ENCODE measurements at regions not wholly inside any gene's neighbourhood (a gene's known extent, or its start where the extent isn't known, plus 50 kb on each side); places are given as distances from the start of the nearest gene placed in this dataset.

DNA sequence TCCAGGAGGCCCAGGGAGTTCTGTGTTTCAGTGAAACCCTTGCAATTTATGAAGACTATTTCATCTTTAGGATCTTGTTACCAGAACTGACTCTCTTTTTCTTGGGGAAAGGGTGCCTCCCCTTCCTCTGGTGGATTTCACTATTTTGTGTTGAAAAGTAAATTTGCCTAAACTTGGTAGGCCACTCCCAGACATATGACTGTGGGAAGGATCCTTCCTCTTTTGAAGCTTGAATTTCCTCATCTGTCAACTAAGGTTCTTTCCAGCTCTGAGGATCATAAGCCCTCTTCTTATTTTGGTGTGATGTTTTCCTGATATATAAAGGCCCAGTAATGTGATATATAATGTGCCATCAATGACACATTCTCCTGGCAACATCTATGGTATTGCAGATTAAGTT is 59.1 kb upstream of the ZFAND5 start:
- H3K27me3 ChIP-seq (replicated peaks): no peaks in the 10 kb centered on the region
- no peak overlapping the region for H3K27ac ChIP-seq
- no peak for TF ChIP-seq CTCF (IDR thresholded peaks at IDR 0.05; ENCODE audit: low read depth, low read length, missing control alignments)
- no peak for DNase-seq
- H3K4me3 ChIP-seq (ENCODE audit: low read depth, low read length): no peak overlapping the region
- in situ Hi-C loops (cut with HindIII; ENCODE audit: low pct_ligation_motif_present, low sequenced_read_pairs): no loop called here
- no peaks in the 10 kb centered on the region for H3K36me3 ChIP-seq (replicated peaks)

- no peaks in the 10 kb centered on the region for H3K27me3 ChIP-seq (replicated peaks)
- H3K27ac ChIP-seq: no peak overlapping the region
- no peak for DNase-seq
- no peak for TF ChIP-seq CTCF (IDR thresholded peaks at IDR 0.05; ENCODE audit: low read depth, low read length, missing control alignments)
- no peak overlapping the region for H3K4me3 ChIP-seq (ENCODE audit: low read depth, low read length)
- in situ Hi-C loops (cut with HindIII; ENCODE audit: low pct_ligation_motif_present, low sequenced_read_pairs): no loop called here
- H3K36me3 ChIP-seq (replicated peaks): no peaks in the 10 kb centered on the region
Measured at GRCh38 chr9:72422214-72422613, 57.2 kb upstream of the ZFAND5 start.

DNA sequence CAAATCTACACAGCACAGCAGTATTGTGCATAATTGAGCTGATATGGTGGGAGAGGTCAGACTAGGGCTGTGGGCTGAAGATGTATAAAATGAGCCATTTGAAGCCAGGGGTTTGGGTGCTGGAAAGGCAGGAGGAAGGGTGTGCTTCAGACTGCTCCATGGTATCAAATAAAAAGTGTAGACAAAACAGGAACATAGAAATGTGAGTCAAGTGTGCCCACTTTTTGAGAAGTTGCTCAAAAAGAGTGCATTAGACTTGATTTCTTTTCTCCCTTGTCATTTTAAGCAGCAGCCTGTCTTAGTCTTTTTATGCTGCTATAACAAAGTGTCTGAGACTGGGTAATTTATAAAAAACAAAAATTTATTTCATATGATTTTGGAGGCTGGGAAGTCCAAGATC is 55.8 kb upstream of the ZFAND5 start:
- Histone ChIP-seq H3K36me3 (replicated peaks) (no peaks in the 10 kb centered on the region), H3K4me3 (ENCODE audit: low read depth, low read length) (no peak overlapping the region), H3K27ac (no peak overlapping the region), H3K27me3 (replicated peaks) (no peaks in the 10 kb centered on the region)
- no peak for DNase-seq
- TF ChIP-seq CTCF (IDR thresholded peaks at IDR 0.05; ENCODE audit: low read depth, low read length, missing control alignments): no peak
- in situ Hi-C loops (cut with HindIII; ENCODE audit: low pct_ligation_motif_present, low sequenced_read_pairs): no loop called here

DNA sequence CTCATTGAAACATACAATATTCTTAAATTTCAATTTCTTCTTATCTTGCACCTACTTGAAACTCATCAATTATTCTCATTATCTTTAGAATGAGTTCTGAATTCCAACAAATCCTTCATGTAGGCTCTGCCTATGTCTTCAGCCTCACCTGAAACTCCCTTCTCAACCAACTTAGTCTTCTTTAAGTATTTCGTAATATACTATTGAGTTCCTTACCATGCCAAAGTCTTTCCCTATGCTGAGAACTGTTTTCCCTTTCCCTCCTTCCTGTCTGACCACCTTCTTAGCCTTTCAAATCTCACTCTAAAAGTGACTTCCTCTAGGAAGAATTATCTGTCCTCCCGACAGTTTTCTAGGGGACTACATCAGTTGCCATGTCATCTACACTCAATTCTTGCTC is 50.9 kb upstream of the ZFAND5 start:
- no peak for DNase-seq
- no peak overlapping the region for H3K27ac ChIP-seq
- in situ Hi-C loops (cut with HindIII; ENCODE audit: low pct_ligation_motif_present, low sequenced_read_pairs): no loop called here
- TF ChIP-seq CTCF (IDR thresholded peaks at IDR 0.05; ENCODE audit: low read depth, low read length, missing control alignments): no peak
- no peaks in the 10 kb centered on the region for H3K27me3 ChIP-seq (replicated peaks)
- no peak overlapping the region for H3K4me3 ChIP-seq (ENCODE audit: low read depth, low read length)
- no peaks in the 10 kb centered on the region for H3K36me3 ChIP-seq (replicated peaks)

DNA sequence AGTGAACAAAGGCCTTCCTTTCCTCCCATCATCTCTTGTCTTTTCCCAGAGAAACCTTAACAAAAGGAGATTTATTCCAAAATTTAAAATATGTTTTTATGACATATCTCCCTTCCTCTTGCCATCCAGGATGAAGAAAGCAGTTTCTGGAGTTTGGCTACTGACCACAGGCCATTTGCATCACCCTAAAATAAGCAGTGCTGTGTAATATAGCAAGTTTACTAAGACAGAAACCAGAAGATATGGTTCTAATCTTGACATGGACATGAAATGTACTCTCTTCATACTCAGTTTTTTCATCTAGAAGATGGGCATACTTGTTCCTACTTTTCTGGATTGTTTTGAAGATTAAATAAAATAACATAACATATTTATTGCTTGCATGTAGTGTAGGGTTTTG is 50.2 kb upstream of the ZFAND5 start:
- in situ Hi-C loops (cut with HindIII; ENCODE audit: low pct_ligation_motif_present, low sequenced_read_pairs): no loop called here
- Histone ChIP-seq H3K27ac (no peak overlapping the region), H3K36me3 (replicated peaks) (no peaks in the 10 kb centered on the region), H3K27me3 (replicated peaks) (no peaks in the 10 kb centered on the region), H3K4me3 (ENCODE audit: low read depth, low read length) (no peak overlapping the region)
- no peak for DNase-seq
- TF ChIP-seq CTCF (IDR thresholded peaks at IDR 0.05; ENCODE audit: low read depth, low read length, missing control alignments): no peak

All from brain microvascular endothelial cell (primary cell).